ENCODE measurements at regions not wholly inside any gene's neighbourhood (a gene's known extent, or its start where the extent isn't known, plus 50 kb on each side); places are given as distances from the start of the nearest gene placed in this dataset.

DNA sequence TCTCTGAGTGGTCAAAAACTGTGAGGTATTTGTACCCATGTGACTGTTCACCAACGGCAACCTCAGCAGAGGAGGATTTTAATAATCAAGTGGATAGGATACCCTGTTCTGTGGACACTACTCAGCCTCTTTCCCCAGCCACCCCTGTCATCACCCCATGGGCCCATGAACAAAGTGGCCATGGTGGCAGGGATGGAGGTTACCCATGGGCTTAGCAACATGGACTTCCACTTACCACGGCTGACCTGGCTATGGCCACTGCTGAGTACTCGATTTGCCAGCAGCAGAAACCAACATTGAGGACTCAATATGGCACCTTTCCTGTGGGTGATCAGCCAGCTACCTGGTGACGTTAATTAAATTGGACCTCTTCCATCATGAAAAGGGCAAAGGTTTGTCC, 1782.7 kb downstream of the PLA2G4A start:
- CTCF ChIA-PET: no interaction called here
- no peak overlapping the region for H3K4me3 Mint-ChIP-seq
- no peak for ATAC-seq (ENCODE audit: poor library complexity)
- Histone ChIP-seq H3K27me3 (ENCODE audit: control insufficient read depth in 1 of 2, insufficient read depth in 2 of 2, low read length in 2 of 2) (no peaks in the 10 kb centered on the region), H3K27ac (ENCODE audit: low read depth in 1 of 2, low read length in 2 of 2) (no peak overlapping the region), H3K9me3 (ENCODE audit: control insufficient read depth in 1 of 2, insufficient read depth in 1 of 2, low read length in 2 of 2) (peaks cover 4 to 8% of the 10 kb centered on the region in 2 experiments), H3K4me3 (ENCODE audit: low read length) (no peak overlapping the region), H3K36me3 (ENCODE audit: insufficient read depth, low read length) (no peaks in the 10 kb centered on the region), H3K4me1 (ENCODE audit: insufficient read depth, low read length) (no peaks in the 10 kb centered on the region)
- no peaks in the 10 kb centered on the region for H3K27me3 Mint-ChIP-seq
- POLR2A ChIA-PET: no interaction called here
- DNase-seq: no peak
- H3K27ac Mint-ChIP-seq: no peak overlapping the region
- peaks cover 10% of the 10 kb centered on the region for H3K9me3 Mint-ChIP-seq
- intact Hi-C loops (cut with DNase I, micrococcal nuclease): no loop called here
- H3K36me3 Mint-ChIP-seq (ENCODE audit: low read depth): no peaks in the 10 kb centered on the region
- TF ChIP-seq, protein P1, sequence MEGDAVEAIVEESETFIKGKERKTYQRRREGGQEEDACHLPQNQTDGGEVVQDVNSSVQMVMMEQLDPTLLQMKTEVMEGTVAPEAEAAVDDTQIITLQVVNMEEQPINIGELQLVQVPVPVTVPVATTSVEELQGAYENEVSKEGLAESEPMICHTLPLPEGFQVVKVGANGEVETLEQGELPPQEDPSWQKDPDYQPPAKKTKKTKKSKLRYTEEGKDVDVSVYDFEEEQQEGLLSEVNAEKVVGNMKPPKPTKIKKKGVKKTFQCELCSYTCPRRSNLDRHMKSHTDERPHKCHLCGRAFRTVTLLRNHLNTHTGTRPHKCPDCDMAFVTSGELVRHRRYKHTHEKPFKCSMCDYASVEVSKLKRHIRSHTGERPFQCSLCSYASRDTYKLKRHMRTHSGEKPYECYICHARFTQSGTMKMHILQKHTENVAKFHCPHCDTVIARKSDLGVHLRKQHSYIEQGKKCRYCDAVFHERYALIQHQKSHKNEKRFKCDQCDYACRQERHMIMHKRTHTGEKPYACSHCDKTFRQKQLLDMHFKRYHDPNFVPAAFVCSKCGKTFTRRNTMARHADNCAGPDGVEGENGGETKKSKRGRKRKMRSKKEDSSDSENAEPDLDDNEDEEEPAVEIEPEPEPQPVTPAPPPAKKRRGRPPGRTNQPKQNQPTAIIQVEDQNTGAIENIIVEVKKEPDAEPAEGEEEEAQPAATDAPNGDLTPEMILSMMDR (IDR thresholded peaks at IDR 0.05): no peak
- no peaks in the 10 kb centered on the region for H3K4me1 Mint-ChIP-seq (ENCODE audit: low read depth)

DNA sequence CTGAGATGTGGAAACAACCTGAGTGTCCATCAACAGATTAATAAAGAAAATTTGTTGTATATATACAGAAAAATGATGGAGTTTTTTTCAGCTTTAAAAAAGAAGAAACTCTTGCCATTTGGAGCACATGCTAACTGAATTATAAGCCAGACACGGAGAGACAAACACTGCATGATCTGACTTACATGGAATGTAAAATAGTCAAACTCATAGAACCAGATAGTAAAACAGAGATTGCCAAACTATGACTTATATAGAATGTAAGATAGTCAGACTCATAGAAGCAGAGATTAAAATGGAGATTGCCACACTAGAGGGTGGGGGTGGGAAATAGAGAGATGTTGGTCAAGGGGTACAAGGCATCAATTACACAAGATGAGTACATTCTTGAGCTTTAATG, 1786.6 kb downstream of the PLA2G4A start:
- Mint-ChIP-seq H3K9me3 (peaks cover 5% of the 10 kb centered on the region), H3K36me3 (ENCODE audit: low read depth) (no peaks in the 10 kb centered on the region), H3K4me3 (no peak overlapping the region), H3K4me1 (ENCODE audit: low read depth) (no peaks in the 10 kb centered on the region), H3K27me3 (no peaks in the 10 kb centered on the region), H3K27ac (no peak overlapping the region)
- POLR2A ChIA-PET: no interaction called here
- Histone ChIP-seq H3K27me3 (ENCODE audit: control insufficient read depth in 1 of 2, insufficient read depth in 2 of 2, low read length in 2 of 2) (no peaks in the 10 kb centered on the region), H3K4me3 (ENCODE audit: low read length) (no peak overlapping the region), H3K4me1 (ENCODE audit: insufficient read depth, low read length) (no peaks in the 10 kb centered on the region), H3K9me3 (ENCODE audit: control insufficient read depth in 1 of 2, insufficient read depth in 1 of 2, low read length in 2 of 2) (peaks cover under 1 to 8% of the 10 kb centered on the region in 2 experiments), H3K27ac (ENCODE audit: low read depth in 1 of 2, low read length in 2 of 2) (no peak overlapping the region), H3K36me3 (ENCODE audit: insufficient read depth, low read length) (no peaks in the 10 kb centered on the region)
- TF ChIP-seq, protein P1 (IDR thresholded peaks at IDR 0.05): no peak
- CTCF ChIA-PET: no interaction called here
- intact Hi-C loops (cut with DNase I, micrococcal nuclease): no loop called here
- ATAC-seq (ENCODE audit: poor library complexity): no peak
- no peak for DNase-seq

DNA sequence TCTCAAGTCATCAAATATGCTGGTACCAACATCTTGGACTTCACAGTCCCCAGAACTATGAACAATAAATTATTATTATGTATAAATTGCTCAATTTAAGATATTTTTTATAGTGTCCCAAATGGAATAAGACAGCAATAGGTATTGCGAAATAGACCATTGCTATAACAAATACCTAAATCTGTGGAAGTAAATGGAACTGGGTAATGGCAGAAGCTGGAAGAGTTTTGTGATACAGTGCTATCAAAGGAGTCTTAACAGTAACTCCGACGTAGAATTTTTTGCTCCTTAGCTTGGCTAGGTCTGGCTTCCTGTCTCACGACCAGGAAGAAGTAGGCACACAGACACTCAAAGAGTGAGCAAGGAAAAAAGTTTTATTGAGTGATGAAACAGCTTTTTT, 1791.5 kb downstream of the PLA2G4A start:
- Mint-ChIP-seq H3K4me1 (ENCODE audit: low read depth) (no peaks in the 10 kb centered on the region), H3K27me3 (no peaks in the 10 kb centered on the region), H3K9me3 (peaks cover 6% of the 10 kb centered on the region), H3K27ac (no peak overlapping the region), H3K36me3 (ENCODE audit: low read depth) (no peaks in the 10 kb centered on the region), H3K4me3 (no peak overlapping the region)
- H3K27ac ChIP-seq (ENCODE audit: low read depth in 1 of 2, low read length in 2 of 2): no peak overlapping the region
- CTCF ChIA-PET: no interaction called here
- H3K4me3 ChIP-seq (ENCODE audit: low read length): no peak overlapping the region
- no peaks in the 10 kb centered on the region for H3K4me1 ChIP-seq (ENCODE audit: insufficient read depth, low read length)
- no peaks in the 10 kb centered on the region for H3K9me3 ChIP-seq (ENCODE audit: control insufficient read depth in 1 of 2, insufficient read depth in 1 of 2, low read length in 2 of 2)
- no peaks in the 10 kb centered on the region for H3K27me3 ChIP-seq (ENCODE audit: control insufficient read depth in 1 of 2, insufficient read depth in 2 of 2, low read length in 2 of 2)
- no peaks in the 10 kb centered on the region for H3K36me3 ChIP-seq (ENCODE audit: insufficient read depth, low read length)
- ATAC-seq (ENCODE audit: poor library complexity) (no peak), DNase-seq (no peak)
- POLR2A ChIA-PET: no interaction called here
- TF ChIP-seq, protein P1 (IDR thresholded peaks at IDR 0.05): no peak
- intact Hi-C loops (cut with DNase I, micrococcal nuclease): no loop called here
